Hepatocyte (in vitro differentiated cells): ENCODE measurements at regions not wholly inside any gene's neighbourhood (a gene's known extent, or its start where the extent isn't known, plus 50 kb on each side); places are given as distances from the start of the nearest gene placed in this dataset.

Experiments used
- CTCF ChIP-seq: fragments of 200-600 bp; sonication (generic); IDR thresholded peaks from 2 replicates; pipeline ENCODE4 v1.5.1; 2016; ENCODE audit warnings: antibody characterized with exemption, mild to moderate bottlenecking; ENCODE audit not compliant: poor library complexity
- EZH2 ChIP-seq: fragments of 200-600 bp; sonication (generic); IDR thresholded peaks from 2 replicates; pipeline ENCODE4 v1.6.1; 2016; ENCODE audit warnings: antibody characterized with exemption, mild to moderate bottlenecking, borderline replicate concordance

DNA sequence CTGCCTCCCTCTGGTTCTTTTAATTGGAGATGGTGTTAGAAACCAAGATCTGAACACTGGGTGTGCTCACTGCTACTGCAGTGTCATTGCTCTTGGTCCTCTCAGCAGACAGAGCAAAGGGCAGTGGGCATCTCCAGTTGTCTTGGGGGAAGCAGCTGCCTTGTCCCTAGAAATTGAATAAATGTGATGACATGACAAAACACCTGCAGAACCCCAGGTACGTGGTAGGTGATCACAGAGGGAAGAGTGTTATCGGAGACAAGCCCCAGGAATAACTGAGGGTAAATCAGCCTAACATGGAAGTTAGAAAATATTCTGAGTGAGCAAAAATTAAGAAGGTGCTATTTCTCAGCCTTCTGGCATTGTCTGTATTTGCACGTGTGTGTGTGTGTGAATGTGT is 311.9 kb upstream of the HDAC4 start:
- no peak for TF ChIP-seq CTCF
- no peak for TF ChIP-seq EZH2
